Transverse colon (tissue), 4 donors: ENCODE measurements at regions not wholly inside any gene's neighbourhood (a gene's known extent, or its start where the extent isn't known, plus 50 kb on each side); places are given as distances from the start of the nearest gene placed in this dataset.

Experiments
- DNase-seq: peaks from one replicate; pipeline ENCODE4 v3.0.0-alpha.2; 2019
- H3K27ac ChIP-seq, 4 donors: fragments of 200-600 bp; sonication (generic); 2 replicates each; pipeline ENCODE4 v1.5.1; 2016 to 2018; ENCODE audit warnings: inconsistent platforms in 4 of 4
- H3K27me3 ChIP-seq: fragments of 200-600 bp; sonication (generic); 2 replicates; pipeline ENCODE4 v1.5.1; 2017; ENCODE audit warnings: inconsistent platforms
- H3K36me3 ChIP-seq, 4 donors: fragments of 200-600 bp; sonication (generic); 2 replicates each; pipeline ENCODE4 v1.5.1; 2017 to 2019; ENCODE audit warnings: inconsistent platforms in 4 of 4
- H3K4me1 ChIP-seq, 4 donors: fragments of 200-600 bp; sonication (generic); 2 replicates each; pipeline ENCODE4 v1.5.1; 2017 to 2020; ENCODE audit warnings: inconsistent platforms in 4 of 4
- H3K4me3 ChIP-seq, 4 donors: fragments of 200-600 bp; sonication (generic); 1 replicate in 1 of 4; 2 replicates in 3 of 4; pipeline versions ENCODE4 v1.5.1 to v1.6.1; 2017 to 2019; ENCODE audit warnings: inconsistent platforms in 4 of 4
- H3K9me3 ChIP-seq, 2 donors: fragments of 200-600 bp; sonication (generic); 2 replicates each; pipeline ENCODE4 v1.5.1; 2017 to 2019; ENCODE audit warnings: inconsistent platforms in 2 of 2
- CTCF ChIP-seq, 5 experiments: fragments of 200-600 bp in 3 of 5; fragments of 450-650 bp in 2 of 5; sonication (generic) in 3 of 5; IDR thresholded peaks; 1 replicate in 2 of 5; 2 replicates in 3 of 5; pipeline ENCODE4 v1.5.1; 2016 to 2017; ENCODE audit warnings: antibody characterized with exemption in 5 of 5, inconsistent platforms in 3 of 5, mild to moderate bottlenecking in 2 of 5, moderate library complexity in 1 of 5
- EP300 ChIP-seq: sonication (generic); formaldehyde crosslinking; IDR thresholded peaks from one replicate; pipeline ENCODE4 v1.6.1; 2017; ENCODE audit warnings: antibody characterized with exemption, low read depth
- POLR2A ChIP-seq: fragments of 450-650 bp; IDR thresholded peaks from one replicate; pipeline ENCODE4 v1.6.1; 2016; ENCODE audit warnings: antibody characterized with exemption, mild to moderate bottlenecking, moderate library complexity
- POLR2AphosphoS5 ChIP-seq, 3 donors: sonication (generic); formaldehyde crosslinking; IDR thresholded peaks; one replicate each; pipeline ENCODE4 v1.6.1; 2016; ENCODE audit warnings: antibody characterized with exemption in 3 of 3
- WGBS, 2 donors: methylation state at CpG; one replicate each; pipeline ENCODE4 v1.1.5; 2018; ENCODE audit warnings: low coverage in 1 of 2; 5-methylcytosine and 5-hydroxymethylcytosine counted together
- in situ Hi-C, 4 donors: fragments of 200-750 bp; cut with MboI; loops; one replicate each; pipeline versions ENCODE4 v1.15.0 to v1.15.1; 2017; ENCODE audit warnings: low sequenced_read_pairs in 3 of 4, low pct_ligation_motif_present in 1 of 4, low pct_unique_long_range_greater_than_20kb in 1 of 4
- intact Hi-C: fragments of 100-400 bp; cut with DNase I; formaldehyde crosslinking; loops from one replicate; pipeline ENCODE4 v1.15.1; 2023; ENCODE audit warnings: low total_unique reads

- intact Hi-C loops (no loop called here), in situ Hi-C loops (no loop called here)
- Histone ChIP-seq H3K27ac (no peak overlapping the region), H3K4me3 (no peak overlapping the region), H3K27me3 (no peaks in the 10 kb centered on the region), H3K9me3 (no peaks in the 10 kb centered on the region), H3K4me1 (peaks cover 0 to 7% (median 2%) of the 10 kb centered on the region in 4 donors), H3K36me3 (no peaks in the 10 kb centered on the region)
- whole genome bisulfite sequencing, 2 donors: 95 to 96% methylated on average over 3 of the region's 3 CpGs
- DNase-seq: no peak
- TF ChIP-seq CTCF (IDR thresholded peaks at IDR 0.05): no peak
- TF ChIP-seq POLR2A: no peak
- TF ChIP-seq EP300: no peak
- TF ChIP-seq POLR2AphosphoS5 (IDR thresholded peaks at IDR 0.05): no peak
Observed at GRCh38 chr20:12023194-12023795, 105.6 kb downstream of the BTBD3 start.

- H3K36me3 ChIP-seq: no peaks in the 10 kb centered on the region
- no peak overlapping the region for H3K27ac ChIP-seq
- TF ChIP-seq CTCF (IDR thresholded peaks at IDR 0.05): no peak
- TF ChIP-seq POLR2A: no peak
- no peak for TF ChIP-seq POLR2AphosphoS5 (IDR thresholded peaks at IDR 0.05)
- no peak for TF ChIP-seq EP300
- WGBS, 2 donors: 87% methylated on average over 6 of the region's 6 CpGs; no CpG with 5 or more reads in 1 of the 2 donors
- intact Hi-C loops: no loop called here
- H3K27me3 ChIP-seq: no peaks in the 10 kb centered on the region
- H3K4me3 ChIP-seq: no peak overlapping the region
- no peaks in the 10 kb centered on the region for H3K4me1 ChIP-seq
- DNase-seq: no peak
- in situ Hi-C loops: loop anchor here in 1 of 4 donors (25.0 kb wide), 1 partner anchor 91 kb away; no protein-coding TSS in a partner anchor
- H3K9me3 ChIP-seq: no peaks in the 10 kb centered on the region
Observed at GRCh38 chr20:12028771-12029170, 111.1 kb downstream of the BTBD3 start.

GRCh38 chr20:12030470-12030869, 112.8 kb downstream of the BTBD3 start:
- intact Hi-C loops: no loop called here
- 65 to 74% methylated on average over 4 of the region's 4 CpGs for WGBS, 2 donors
- Histone ChIP-seq H3K9me3 (no peaks in the 10 kb centered on the region), H3K36me3 (no peaks in the 10 kb centered on the region), H3K27me3 (no peaks in the 10 kb centered on the region), H3K27ac (no peak overlapping the region), H3K4me3 (no peak overlapping the region), H3K4me1 (no peaks in the 10 kb centered on the region)
- in situ Hi-C loops: loop anchor here in 1 of 4 donors (25.0 kb wide), 1 partner anchor 93 kb away; no protein-coding TSS in a partner anchor
- TF ChIP-seq POLR2AphosphoS5 (IDR thresholded peaks at IDR 0.05) (no peak), POLR2A (no peak), EP300 (no peak), CTCF (IDR thresholded peaks at IDR 0.05) (no peak)
- DNase-seq: no peak

GRCh38 chr20:12036142-12036541, 118.4 kb downstream of the BTBD3 start:
- H3K4me3 ChIP-seq: no peak overlapping the region
- H3K36me3 ChIP-seq: no peaks in the 10 kb centered on the region
- H3K27me3 ChIP-seq: no peaks in the 10 kb centered on the region
- TF ChIP-seq CTCF (IDR thresholded peaks at IDR 0.05): no peak
- TF ChIP-seq POLR2A: no peak
- no peak for TF ChIP-seq EP300
- TF ChIP-seq POLR2AphosphoS5 (IDR thresholded peaks at IDR 0.05): no peak
- intact Hi-C loops: no loop called here
- in situ Hi-C loops: loop anchor here in 1 of 4 donors (25.0 kb wide), 1 partner anchor 99 kb away; no protein-coding TSS in a partner anchor
- H3K9me3 ChIP-seq: no peaks in the 10 kb centered on the region
- H3K27ac ChIP-seq: no peak overlapping the region
- no peak for DNase-seq
- H3K4me1 ChIP-seq: no peaks in the 10 kb centered on the region
- 84 to 100% methylated on average over 1 to 2 of the region's 2 CpGs for WGBS, 2 donors
